PC-9 (cell line): ENCODE measurements at regions not wholly inside any gene's neighbourhood (a gene's known extent, or its start where the extent isn't known, plus 50 kb on each side); places are given as distances from the start of the nearest gene placed in this dataset.

Experiments used
- CTCF ChIP-seq: fragments of 200-600 bp; sonication (generic); conservative IDR thresholded peaks from 2 replicates; pipeline ENCODE4 v1.6.1; 2017; ENCODE audit warnings: mixed run types, antibody characterized with exemption, mild to moderate bottlenecking, moderate library complexity
- EZH2 ChIP-seq: fragments of 200-600 bp; sonication (generic); IDR thresholded peaks from 2 replicates; pipeline ENCODE4 v1.8.0; 2017; ENCODE audit warnings: antibody characterized with exemption, low read depth

GRCh38 chr11:33533386-33534052, 167.1 kb downstream of the C11orf91 start:
- no peak for TF ChIP-seq CTCF
- no peak for TF ChIP-seq EZH2
